Rectal smooth muscle tissue (tissue), 1 donor: ENCODE measurements at regions not wholly inside any gene's neighbourhood (a gene's known extent, or its start where the extent isn't known, plus 50 kb on each side); places are given as distances from the start of the nearest gene placed in this dataset.
"Not testable (repeated sequence)": the region's sequence is repeated elsewhere in the genome, so short reads cannot be mapped to it uniquely, and the experiment has no call there.

ENCODE experiments used
- H3K27ac ChIP-seq: one replicate; pipeline ENCODE4 v1.7.0; 2013; ENCODE audit warnings: low read depth, low read length, inconsistent platforms
- H3K27me3 ChIP-seq: one replicate; pipeline ENCODE4 v1.7.0; 2013; ENCODE audit warnings: low read length; ENCODE audit not compliant: control insufficient read depth, insufficient read depth
- H3K36me3 ChIP-seq: one replicate; pipeline ENCODE4 v1.7.0; 2013; ENCODE audit warnings: low read length; ENCODE audit not compliant: control insufficient read depth, insufficient read depth
- H3K4me1 ChIP-seq: one replicate; pipeline ENCODE4 v1.7.0; 2013; ENCODE audit warnings: low read length; ENCODE audit not compliant: control insufficient read depth, insufficient read depth
- H3K4me3 ChIP-seq: one replicate; pipeline ENCODE4 v1.7.0; 2013; ENCODE audit warnings: low read length
- H3K9ac ChIP-seq: one replicate; pipeline ENCODE4 v1.7.0; 2013; ENCODE audit warnings: low read length

DNA sequence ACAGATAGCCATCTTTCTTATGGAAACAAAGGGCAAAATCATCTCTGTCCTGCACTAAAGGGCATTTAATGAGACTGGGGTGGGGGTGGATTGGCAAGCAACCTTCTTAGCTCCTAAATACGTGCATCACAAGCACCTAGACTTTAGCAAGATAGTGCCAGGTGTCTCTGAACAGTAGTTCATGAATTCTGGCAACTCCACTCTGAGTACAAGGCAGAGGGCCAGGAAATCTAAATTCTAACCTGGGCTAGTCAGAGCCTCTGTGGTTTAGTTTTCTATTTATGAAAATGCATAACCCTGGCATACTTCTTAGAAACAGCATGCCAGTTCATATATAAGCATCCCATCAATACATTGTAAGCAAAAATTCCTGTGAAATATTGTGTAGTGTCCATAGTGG is 788.5 kb downstream of the MCTP2 start:
- H3K36me3 ChIP-seq: no peaks in the 10 kb centered on the region
- H3K27me3 ChIP-seq: no peaks in the 10 kb centered on the region
- no peak overlapping the region for H3K4me3 ChIP-seq
- H3K4me1 ChIP-seq: no peaks in the 10 kb centered on the region
- no peak overlapping the region for H3K9ac ChIP-seq
- H3K27ac ChIP-seq: no peak overlapping the region

DNA sequence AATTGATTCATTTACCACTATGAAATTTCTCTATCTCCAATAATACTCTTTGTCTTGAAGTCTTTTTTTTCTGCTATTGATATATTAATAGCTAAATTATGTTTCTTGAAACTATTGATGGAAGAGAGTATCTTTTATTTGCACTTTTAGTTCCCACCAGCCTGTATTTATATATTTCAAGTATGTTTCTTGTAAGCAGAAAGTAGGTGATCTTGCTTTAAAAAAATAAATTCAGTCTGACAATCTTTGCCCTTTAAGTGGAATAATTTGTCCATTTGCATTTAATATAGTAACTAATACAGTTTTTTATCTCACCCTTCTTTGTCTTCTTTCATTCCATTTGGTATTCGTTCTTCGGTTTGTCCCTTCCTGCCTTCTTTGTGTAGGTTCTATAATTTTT is 790.5 kb downstream of the MCTP2 start:
- Histone ChIP-seq H3K9ac (no peak overlapping the region), H3K27ac (no peak overlapping the region), H3K36me3 (no peaks in the 10 kb centered on the region), H3K27me3 (no peaks in the 10 kb centered on the region), H3K4me1 (no peaks in the 10 kb centered on the region), H3K4me3 (no peak overlapping the region)

DNA sequence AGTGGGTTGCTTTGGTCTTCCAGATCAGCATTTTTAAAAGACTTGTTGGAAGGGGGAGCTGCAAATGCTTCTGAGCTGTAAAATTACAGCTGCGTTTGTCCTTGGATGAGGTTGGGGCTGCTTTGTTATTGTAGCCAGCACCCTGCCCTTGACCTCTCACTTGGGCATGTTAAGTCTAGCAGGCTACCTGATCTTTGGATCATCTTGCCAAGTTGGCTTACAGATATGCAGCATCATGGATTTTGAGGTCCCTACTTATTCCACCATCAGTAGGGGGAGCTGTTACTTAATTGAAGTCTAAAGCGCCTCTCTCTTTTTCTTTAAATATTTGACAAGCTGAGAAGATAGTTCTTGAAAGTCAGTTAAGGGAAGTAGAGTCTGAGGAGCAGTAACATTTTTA is 793.0 kb downstream of the MCTP2 start:
- H3K4me1 ChIP-seq: no peaks in the 10 kb centered on the region
- no peaks in the 10 kb centered on the region for H3K36me3 ChIP-seq
- H3K9ac ChIP-seq: no peak overlapping the region
- no peak overlapping the region for H3K27ac ChIP-seq
- H3K4me3 ChIP-seq: no peak overlapping the region
- no peaks in the 10 kb centered on the region for H3K27me3 ChIP-seq

DNA sequence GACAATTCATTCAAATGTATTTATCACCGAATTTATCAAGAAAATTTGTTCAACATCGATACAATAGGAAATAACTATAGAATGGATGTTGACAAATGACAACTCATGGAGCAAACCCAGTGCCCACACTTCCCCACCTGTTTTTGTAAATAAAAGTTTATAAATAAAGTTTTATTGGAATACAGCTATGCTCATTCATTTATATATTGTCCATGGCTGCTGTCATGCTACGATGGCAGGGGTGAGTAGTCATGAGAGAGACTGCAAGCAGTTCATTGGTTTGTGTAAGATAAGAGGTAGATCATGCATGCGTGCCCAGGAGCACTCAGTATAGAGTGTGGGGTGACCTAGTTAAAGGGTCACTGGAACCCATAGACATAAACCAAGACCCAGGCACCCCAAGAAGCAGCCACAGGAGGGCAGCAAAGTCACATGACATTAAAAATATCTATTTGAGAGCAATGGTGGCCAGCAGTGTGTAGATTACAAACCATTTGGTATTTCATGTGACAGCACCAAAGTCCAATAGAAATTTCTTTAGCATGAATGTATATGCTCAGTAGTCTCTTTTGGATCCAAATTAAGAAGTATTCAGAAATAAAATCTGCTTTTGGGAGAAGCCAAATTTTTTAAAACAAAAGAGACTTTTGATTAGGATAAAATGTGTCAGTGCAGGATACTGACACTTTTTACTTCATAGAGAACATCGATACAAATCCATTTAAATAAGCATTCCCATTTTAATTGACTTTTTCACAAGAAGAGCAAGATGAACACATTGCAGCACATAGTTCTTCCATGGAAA is 794.8 kb downstream of the MCTP2 start:
- Histone ChIP-seq H3K4me1 (no peaks in the 10 kb centered on the region), H3K27ac (no peak overlapping the region), H3K9ac (no peak overlapping the region), H3K36me3 (no peaks in the 10 kb centered on the region), H3K4me3 (no peak overlapping the region), H3K27me3 (no peaks in the 10 kb centered on the region)

- H3K27ac ChIP-seq: no peak overlapping the region
- no peaks in the 10 kb centered on the region for H3K36me3 ChIP-seq
- H3K4me3 ChIP-seq: no peak overlapping the region
- H3K9ac ChIP-seq: no peak overlapping the region
- H3K4me1 ChIP-seq: no peaks in the 10 kb centered on the region
- no peaks in the 10 kb centered on the region for H3K27me3 ChIP-seq
Observed at GRCh38 chr15:95027981-95028380, 796.6 kb downstream of the MCTP2 start.

DNA sequence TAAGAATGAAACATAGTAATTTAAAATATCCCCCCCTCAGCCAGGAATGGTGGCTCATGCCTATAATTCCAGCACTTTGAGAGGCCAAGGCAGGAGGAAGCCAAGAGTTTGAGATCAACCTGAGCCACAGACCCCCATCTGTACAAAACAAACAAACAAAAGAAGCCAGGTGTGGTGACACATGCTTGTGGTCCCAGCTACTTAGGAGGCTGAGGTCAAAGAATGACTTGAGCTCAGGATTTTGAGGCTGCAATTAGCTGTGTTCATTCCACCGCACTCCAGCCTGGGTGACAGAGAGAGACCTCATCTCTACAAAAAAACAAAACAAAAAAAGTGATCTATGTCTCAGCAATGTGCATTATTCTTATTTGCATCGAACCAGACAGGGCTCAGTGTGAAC is 800.8 kb downstream of the MCTP2 start:
- no peaks in the 10 kb centered on the region for H3K4me1 ChIP-seq
- H3K4me3 ChIP-seq: no peak overlapping the region
- no peaks in the 10 kb centered on the region for H3K27me3 ChIP-seq
- no peak overlapping the region for H3K27ac ChIP-seq
- H3K36me3 ChIP-seq: no peaks in the 10 kb centered on the region
- H3K9ac ChIP-seq: no peak overlapping the region

- H3K9ac ChIP-seq: no peak overlapping the region
- no peaks in the 10 kb centered on the region for H3K27me3 ChIP-seq
- H3K36me3 ChIP-seq: no peaks in the 10 kb centered on the region
- no peaks in the 10 kb centered on the region for H3K4me1 ChIP-seq
- no peak overlapping the region for H3K4me3 ChIP-seq
- H3K27ac ChIP-seq: no peak overlapping the region
Observed at GRCh38 chr15:95035106-95035505, 803.7 kb downstream of the MCTP2 start.

DNA sequence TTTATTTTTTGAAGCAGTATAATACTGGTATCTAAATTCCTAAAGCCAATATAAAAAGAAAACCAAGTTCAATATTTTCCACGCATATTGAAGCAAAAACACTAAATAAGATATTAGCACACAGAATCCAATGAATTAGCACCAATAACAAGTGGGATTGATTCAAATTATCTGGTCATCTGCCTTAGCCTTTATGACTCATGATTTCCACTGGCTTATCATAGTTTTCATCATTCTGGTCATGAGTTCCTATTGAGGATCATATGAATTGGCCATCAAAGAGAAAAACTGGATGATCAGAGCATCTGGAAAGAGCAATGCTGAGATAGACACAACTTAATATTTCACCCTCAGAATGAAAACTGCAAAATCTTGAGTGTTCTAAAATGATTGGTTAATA is 809.9 kb downstream of the MCTP2 start:
- no peak overlapping the region for H3K27ac ChIP-seq
- H3K36me3 ChIP-seq: no peaks in the 10 kb centered on the region
- H3K27me3 ChIP-seq: no peaks in the 10 kb centered on the region
- no peaks in the 10 kb centered on the region for H3K4me1 ChIP-seq
- H3K4me3 ChIP-seq: no peak overlapping the region
- no peak overlapping the region for H3K9ac ChIP-seq

- H3K27ac ChIP-seq, H3K36me3 ChIP-seq, H3K4me3 ChIP-seq, H3K4me1 ChIP-seq, H3K27me3 ChIP-seq, H3K9ac ChIP-seq: not testable (repeated sequence)
Observed at GRCh38 chr15:95043236-95043932, 812.0 kb downstream of the MCTP2 start.

DNA sequence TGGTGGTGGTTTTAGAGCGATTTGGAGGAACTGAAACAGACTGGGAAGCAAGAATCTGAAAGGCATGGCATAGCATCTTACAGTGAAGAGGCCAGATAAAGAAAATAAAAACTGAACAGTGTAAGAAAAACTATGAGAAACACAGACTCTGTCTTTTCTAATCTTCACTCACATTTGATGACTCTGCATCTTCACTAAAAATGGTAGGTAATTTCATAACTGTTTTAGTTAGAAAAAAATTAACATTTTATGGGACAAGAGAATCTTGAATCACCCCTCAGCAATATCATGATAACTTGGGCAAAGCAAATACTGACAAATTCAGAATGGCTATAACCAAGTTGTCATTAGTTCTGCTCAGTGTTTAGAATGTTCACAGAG is 812.6 kb downstream of the MCTP2 start:
- H3K9ac ChIP-seq: no peak overlapping the region
- no peak overlapping the region for H3K27ac ChIP-seq
- H3K36me3 ChIP-seq: no peaks in the 10 kb centered on the region
- no peaks in the 10 kb centered on the region for H3K27me3 ChIP-seq
- no peak overlapping the region for H3K4me3 ChIP-seq
- H3K4me1 ChIP-seq: no peaks in the 10 kb centered on the region

DNA sequence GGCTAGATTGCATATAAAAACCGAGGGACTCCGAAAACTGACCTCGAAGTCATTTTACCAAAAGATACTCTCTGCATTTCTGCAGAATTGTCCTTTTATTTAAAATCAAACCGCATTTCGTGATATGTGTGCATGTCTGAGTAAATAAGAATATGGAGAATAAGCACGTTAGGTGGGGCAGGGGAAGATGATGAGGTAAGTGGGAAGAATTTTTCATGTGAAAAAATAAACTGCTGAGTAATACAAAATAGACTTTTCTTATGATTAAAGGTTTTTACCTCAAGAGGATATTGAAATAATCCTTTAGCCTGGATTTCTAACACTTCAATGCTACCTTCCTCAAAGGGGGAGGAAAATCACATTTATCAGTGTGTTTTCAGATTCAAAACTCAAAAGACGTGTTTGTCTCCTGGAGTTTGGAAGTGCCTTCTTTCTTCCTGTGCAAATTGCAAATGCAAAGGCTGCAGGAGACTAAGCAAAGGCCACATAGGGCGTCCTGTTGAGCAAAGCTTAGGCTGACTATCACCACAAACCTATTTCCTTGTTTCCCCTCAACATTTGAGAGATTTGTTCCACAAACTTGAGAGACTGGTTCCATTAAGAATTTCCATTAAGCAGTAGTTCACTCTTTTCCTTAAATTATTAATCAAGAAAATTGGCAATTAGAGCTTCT is 813.5 kb downstream of the MCTP2 start:
- no peak overlapping the region for H3K9ac ChIP-seq
- H3K36me3 ChIP-seq: no peaks in the 10 kb centered on the region
- H3K4me1 ChIP-seq: no peaks in the 10 kb centered on the region
- no peaks in the 10 kb centered on the region for H3K27me3 ChIP-seq
- H3K27ac ChIP-seq: no peak overlapping the region
- no peak overlapping the region for H3K4me3 ChIP-seq

DNA sequence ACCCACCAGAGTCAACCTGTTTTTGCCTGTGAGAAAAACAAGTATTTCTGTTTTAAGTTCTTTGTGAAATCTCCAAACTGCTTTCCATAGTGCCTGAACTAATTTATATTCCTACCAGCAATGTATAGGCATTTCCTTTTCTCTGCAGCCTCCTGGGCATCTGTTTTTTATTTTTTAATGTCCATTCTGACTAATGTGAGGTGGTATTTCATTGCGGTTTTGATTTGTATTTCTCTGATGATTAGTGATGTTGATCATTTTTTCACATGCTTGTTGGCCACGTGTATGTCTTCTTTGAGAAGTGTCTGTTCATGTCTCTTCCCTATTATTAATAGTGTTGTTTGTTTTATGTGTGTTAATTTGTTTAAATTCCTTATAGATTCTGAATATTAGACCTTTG is 820.5 kb downstream of the MCTP2 start:
- H3K4me3 ChIP-seq: no peak overlapping the region
- no peaks in the 10 kb centered on the region for H3K27me3 ChIP-seq
- no peak overlapping the region for H3K27ac ChIP-seq
- no peak overlapping the region for H3K9ac ChIP-seq
- no peaks in the 10 kb centered on the region for H3K36me3 ChIP-seq
- H3K4me1 ChIP-seq: no peaks in the 10 kb centered on the region
